Amygdala (tissue), 56 donors: ENCODE measurements at regions not wholly inside any gene's neighbourhood (a gene's known extent, or its start where the extent isn't known, plus 50 kb on each side); places are given as distances from the start of the nearest gene placed in this dataset.
"Not testable (repeated sequence)": the region's sequence is repeated elsewhere in the genome, so short reads cannot be mapped to it uniquely, and the experiment has no call there.

ENCODE experiments used
- DNase-seq, 56 donors: peaks; one replicate each; lab custom pipeline; 2025; lab: John Stamatoyannopoulos, UW

DNA sequence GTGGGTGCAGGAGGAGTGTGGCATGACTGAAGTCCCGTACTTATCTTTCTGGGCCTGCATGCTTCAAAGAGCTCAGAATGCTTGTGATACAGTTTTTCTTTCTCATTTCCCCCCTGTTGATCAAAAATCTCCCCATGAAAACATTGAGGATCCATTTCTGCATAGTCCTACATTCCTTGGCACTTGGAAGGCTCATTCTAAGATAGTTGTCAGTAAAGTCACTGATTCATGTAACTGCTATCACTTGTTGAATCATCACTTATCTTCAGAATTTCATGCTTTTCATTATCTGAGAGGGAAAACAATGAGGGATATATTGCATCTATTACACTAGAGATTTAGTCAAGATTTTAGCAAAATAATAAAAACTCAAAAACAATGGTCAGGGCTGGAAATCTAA, 1953.1 kb upstream of the CDH6 start:
- no peak for DNase-seq

DNA sequence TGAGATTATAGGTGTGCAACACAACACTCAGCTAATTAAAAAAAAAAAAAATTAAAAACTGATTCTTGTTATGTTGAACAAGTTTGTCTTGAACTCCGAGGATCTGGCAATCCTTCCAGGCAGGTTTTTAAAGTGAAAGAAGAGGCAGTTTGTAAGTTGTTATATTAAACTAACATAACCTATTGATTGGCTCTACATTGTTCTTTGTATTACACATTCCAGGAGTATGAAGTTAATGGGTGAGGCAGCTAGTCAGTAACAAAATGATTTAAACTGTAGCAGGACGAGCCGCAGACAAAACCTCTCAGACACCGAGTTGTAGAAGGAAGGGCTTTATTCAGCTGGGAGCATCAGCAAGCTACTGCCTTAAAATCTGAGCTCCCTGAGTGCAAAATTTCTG, 1953.9 kb upstream of the CDH6 start:
- no peak for DNase-seq

DNA sequence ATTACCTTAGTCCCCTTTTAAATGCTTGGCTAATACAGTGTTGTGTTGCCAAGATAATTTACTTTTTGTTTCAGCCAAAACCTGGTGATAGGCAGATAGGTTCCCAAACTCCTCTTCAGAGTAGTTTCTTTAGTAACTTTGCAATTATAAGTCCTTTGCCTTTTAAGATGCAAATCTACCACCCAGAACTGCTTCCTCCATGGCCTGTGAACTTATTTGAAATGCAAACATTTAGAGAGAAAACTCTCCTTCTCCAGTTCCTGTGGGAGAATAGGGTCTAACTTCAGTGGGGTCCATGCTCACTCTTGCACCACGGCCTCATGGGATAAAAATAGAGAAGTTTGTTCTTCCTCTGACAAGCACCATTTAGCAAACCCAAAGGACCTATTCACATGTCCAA, 1955.4 kb upstream of the CDH6 start:
- no peak for DNase-seq

DNA sequence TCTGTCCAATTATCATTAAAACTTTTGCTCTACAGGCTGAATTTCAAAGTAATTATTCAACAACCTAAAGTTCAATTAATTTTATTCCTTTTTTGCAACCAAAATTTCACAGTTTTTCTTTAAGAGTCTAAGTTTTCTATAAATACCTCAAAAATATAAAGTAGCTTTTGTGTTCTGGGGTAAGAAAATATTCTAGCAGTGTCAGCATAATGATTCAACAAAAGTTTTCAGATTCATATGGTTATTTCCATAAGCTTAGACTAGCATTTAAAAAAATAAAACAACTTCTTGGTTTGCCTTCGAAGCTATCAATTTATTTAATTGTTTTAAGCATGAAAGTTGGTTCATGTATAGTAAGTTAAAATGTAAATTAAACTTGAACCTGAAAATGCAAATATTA, 1962.3 kb upstream of the CDH6 start:
- DNase-seq = no peak

DNA sequence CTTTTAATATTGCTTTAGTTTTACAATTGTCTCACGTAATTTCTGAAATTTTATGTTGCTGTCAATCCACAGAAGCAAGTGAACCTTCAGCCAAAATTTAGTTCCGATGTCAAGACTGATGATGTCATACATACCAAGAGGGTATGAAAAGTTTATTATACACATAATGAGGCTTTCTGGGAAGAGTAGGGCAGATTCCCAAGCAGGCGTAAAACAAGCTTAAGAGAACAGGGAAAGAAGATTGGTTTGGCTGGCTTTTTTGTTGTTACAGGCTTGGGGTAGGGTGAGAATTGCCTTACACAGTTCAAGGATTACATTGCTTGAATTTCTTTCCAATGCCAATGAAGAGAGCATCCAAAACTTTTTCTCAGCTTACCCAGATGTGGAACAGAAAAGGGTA, 1962.9 kb upstream of the CDH6 start:
- no peak for DNase-seq

DNA sequence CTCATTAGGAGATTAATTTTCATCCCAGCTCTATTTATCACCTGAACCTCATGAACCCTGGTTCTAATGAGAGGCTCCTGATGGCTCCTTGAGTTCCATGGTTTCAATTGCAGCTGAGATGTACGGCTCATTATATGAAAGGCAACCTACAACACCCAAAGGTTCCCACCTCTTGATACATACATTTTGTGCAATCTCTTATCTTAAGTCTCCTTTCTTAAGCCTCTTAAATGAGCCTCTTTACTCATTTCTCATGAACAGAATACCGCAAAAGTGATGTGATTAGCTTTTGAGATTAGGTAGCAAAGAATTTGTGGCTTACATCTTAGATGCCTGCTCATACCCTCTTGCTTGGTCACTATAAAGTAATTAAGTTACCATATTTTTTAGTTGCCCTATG, 1964.0 kb upstream of the CDH6 start:
- no peak for DNase-seq

DNA sequence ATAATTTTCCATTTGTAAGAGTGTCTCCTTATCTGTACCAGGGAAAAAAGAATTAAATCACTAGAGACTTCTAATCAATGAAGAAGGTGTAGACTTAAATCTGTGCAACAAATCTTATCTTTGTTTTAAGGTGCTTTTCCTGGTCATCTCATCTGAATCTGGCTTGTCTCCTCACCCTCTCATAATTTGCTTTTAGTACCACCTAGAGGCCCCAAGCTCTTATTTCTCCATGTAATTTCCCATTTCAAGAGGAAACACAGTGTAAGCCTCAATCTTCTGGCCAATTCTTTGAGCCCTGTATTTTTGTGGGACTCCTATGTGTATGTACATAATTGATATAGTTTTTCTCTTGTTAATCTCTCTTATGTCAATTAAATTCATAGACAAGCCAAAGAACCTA, 1975.3 kb upstream of the CDH6 start:
- DNase-seq = no peak

DNA sequence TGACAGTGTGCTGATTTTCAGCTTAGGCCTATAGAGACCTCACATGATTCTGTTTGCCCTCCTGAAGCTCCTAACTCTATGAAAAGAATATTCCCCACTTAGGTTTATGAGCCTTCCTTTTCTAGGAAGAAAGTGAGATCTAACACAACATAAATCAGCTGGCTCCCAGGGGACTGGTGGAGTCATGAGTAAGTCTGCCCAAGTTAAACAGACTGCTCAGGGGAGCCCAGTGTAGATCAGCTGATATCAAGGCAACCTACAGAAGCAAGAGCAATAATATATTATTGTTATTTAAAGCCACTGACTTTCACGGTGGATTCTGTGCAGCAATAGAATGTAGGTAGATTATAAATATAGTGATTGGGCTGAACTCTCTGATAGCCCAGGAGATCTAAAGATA, 1978.6 kb upstream of the CDH6 start:
- no peak for DNase-seq

DNA sequence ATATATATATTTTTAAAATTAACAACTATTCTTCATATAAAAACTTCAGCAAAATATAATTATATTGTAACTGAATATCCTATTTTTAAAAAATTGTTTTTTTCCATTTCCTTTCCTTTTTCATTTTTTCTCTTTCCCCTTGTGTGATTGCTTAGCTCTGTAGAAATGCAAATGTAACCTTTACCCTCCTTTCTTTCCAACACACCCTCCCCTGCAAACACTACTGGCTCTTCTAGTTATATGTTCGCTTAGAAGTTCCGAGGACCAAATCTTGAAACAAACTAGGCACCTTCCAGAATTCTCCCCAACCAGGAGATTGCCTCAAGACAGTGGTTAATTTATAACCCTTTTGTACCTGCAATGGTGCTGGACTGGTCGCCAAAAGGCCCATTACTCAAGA, 1980.0 kb upstream of the CDH6 start:
- no peak for DNase-seq

DNA sequence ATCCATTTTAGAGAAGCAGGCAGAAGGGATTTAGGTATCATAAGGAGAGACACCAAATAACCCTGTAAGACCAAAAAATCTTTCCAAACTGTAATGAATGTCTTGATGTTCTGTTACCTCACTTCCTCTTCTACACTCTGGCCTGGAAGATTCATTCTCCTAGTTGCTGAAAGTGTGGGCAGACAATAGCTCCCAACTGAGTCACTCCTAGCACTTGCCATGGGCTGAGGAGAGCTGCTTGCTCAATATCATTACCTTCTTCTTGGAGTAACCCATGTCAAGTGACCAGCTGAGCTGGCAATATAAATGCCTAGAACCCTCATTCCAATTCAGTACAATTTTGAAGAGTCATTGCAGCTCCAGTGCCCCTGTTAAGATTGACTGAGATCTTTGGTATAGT, 1985.5 kb upstream of the CDH6 start:
- no peak for DNase-seq

DNA sequence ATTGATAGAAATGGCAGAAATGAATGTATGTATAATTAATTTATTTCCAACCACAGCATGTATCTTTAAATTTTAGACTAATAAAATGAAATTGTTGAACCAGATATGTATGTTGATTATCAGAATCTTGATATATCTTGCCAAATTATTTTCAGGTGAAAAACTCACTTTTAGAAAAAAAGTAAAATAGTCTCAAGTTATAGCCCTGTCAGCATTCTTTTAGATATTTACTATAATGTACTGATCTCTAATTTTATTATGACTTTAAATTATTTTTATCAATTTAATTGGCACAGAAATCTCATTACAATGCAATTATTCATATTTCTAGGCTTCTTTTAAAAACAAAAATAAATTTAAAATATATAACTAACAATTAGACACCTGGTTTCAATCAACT, 1990.4 kb upstream of the CDH6 start:
- DNase-seq = no peak

DNA sequence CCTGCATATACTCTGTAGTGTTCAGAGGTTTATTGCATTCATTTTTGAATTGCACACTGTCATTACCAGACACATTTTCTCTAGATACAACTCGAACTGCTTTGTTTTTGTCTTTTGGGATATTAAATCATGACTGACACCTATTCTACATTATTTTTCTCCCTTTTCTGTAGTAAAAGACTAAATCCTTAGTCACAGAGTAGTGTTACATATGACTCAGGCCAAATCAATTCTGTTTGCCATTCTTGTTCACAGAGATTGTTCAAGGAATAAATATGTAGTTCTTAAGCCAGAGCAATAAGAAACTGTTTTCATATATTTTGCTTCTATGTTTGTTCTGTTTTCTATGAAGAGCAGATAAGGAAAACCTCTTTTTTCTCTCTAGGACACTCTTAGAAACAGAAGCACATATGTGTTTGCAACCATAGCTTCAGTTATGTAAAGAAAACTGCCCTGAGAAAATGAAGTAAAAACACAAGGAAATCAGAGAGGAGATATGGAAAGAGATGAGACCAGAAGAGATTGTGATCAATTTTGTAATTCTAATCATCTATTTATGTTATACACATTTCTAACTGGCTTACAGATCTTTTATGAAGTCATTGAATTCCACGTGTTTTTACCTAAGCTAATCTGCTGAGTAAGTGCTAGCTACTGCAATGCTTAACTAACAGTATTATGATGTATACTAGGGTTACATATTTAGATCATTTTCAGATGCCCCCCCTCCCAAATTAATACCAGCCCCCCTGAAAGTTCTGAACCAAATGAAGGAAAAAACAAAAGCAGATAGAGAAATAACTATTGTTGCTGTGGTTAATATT, 1995.6 kb upstream of the CDH6 start:
- DNase-seq = no peak

DNA sequence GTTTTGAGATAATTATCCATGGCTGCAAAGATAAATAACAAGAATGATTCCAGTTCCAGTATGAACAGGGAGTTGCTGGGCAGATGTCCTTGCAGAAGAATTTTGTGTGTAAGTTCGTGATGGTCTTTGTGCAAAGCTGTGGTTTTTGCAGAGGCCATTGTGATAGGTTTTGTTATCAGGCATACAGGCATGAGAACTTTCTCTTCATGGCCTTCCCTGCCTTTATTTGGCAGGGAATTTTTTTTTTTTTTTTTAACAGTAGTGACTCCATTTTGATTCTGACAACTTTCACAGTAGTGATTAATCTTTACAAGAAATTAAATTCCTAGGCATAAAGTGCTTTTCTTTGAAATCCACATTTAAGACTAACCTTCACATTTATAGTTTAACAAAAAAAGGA, 1999.5 kb upstream of the CDH6 start:
- DNase-seq = no peak

DNA sequence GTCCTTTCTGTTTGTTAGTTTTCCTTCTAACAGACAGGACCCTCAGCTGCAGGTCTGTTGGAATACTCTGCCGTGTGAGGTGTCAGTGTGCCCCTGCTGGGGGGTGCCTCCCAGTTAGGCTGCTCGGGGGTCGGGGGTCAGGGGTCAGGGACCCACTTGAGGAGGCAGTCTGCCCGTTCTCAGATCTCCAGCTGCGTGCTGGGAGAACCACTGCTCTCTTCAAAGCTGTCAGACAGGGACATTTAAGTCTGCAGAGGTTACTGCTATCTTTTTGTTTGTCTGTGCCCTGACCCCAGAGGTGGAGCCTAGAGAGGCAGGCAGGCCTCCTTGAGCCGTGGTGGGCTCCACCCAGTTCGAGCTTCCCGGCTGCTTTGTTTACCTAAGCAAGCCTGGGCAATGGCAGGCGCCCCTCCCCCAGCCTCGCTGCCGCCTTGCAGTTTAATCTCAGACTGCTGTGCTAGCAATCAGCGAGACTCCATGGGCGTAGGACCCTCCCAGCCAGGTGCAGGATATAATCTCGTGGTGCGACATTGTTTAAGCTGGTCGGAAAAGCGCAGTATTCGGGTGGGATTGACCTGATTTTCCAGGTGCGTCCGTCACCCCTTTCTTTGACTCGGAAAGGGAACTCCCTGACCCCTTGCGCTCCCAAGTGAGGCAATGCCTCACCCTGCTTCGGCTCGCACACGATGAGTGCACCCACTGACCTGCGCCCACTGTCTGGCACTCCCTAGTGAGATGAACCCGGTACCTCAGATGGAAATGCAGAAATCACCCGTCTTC, 2002.0 kb upstream of the CDH6 start:
- not testable (repeated sequence) for DNase-seq

DNA sequence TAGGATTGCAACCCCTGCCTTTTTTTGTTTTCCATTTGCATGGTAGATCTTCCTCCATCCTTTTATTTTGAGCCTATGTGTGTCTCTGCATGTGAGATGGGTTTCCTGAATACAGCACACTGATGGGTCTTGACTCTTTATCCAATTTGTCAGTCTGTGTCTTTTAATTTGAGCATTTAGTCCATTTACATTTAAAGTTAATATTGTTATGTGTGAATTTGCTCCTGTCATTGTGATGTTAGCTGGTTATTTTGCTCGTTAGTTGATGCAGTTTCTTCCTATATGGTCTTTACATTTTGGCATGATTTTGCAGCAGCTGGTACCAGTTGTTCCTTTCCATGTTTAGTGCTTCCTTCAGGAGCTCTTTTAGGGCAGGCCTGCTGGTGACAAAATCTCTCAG, 2003.1 kb upstream of the CDH6 start:
- not testable (repeated sequence) for DNase-seq

DNA sequence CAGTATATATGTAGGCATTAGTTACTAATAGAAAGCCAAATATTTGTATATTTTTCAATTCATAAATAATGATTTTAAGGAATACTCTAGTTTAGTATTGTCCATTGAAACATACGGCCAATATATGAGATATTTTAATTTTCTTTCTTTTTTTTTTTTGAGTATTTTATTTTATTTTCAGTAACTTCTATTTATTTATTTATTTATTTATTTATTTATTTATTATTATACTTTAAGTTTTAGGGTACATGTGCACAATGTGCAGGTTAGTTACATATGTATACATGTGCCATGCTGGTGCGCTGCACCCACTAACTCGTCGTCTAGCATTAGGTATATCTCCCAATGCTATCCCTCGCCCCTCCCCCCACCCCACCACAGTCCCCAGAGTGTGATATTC, 2007.1 kb upstream of the CDH6 start:
- not testable (repeated sequence) for DNase-seq

DNA sequence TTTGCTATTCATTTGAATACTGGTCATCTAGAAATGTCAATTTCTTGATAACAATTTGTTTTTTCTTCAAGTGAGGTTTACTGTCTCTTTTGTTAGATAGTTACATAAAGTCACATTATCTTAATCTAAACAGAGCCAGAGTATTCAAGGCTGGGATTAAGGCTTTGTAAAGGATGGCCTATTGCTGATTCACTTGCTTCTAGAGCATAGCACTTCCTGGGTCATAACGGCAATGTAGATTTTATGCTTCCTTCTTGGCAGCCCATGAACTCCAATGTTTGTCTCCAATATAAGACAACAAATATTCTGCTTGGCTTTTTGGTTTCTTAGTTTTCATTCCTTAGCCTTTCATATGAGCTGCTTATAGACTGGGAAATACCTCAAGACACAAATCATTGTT, 2007.9 kb upstream of the CDH6 start:
- DNase-seq = no peak

DNA sequence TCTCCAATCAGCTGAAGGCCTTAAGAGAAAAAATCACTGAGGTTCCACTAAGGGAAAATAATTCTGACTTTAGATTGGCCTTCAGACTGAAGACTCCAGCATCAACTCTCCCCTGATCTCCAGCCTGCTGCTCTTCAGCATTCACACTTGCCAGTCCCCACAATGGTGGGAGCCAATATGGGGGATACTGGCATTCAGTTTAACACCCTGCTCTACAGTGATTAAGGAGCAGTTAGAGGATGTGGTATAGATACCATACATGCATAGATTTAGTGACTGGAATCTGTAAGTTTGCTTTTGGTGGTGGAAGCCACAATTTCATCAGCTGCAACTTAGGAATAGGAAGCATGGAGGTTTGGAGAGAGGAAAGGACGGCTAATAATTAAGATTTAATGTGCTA, 2017.7 kb upstream of the CDH6 start:
- DNase-seq = no peak

DNA sequence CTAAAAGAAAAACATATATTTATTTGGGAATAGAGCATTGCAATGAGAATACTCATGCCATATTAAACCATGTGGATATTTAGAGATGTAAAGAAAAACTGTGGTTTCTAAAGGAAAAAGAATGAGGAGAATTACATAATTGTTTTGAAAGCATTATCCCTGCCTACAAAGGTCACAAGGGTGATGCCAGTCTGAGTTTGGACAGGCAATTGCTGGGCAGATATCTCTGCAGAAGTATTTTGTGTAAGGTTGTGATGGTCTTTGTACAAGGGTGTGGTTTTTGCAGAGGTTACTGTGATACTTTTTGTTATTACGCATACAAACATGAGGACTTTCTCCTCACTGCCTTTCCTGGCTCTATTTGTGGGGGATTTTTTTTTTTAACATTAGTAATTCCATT, 2022.9 kb upstream of the CDH6 start:
- DNase-seq = no peak

DNA sequence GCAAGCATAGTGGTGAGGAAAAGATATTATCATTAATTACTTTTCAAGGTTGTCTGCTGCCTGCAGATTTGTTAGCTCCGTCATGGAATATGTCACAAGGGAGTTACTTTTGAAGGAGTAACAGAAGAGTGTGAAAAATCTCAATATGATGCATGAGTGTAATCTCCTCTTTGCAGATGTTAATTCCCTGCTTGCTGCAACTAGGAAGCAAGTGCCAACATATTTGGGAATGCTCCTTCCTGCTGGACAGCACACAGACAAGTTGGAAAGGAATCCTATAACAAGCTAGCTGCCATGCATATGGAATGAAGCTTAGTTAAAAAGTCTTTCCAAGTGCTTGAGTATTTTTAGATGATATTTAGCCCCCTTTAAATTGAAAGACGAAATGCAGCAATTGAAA, 2023.6 kb upstream of the CDH6 start:
- no peak for DNase-seq

DNA sequence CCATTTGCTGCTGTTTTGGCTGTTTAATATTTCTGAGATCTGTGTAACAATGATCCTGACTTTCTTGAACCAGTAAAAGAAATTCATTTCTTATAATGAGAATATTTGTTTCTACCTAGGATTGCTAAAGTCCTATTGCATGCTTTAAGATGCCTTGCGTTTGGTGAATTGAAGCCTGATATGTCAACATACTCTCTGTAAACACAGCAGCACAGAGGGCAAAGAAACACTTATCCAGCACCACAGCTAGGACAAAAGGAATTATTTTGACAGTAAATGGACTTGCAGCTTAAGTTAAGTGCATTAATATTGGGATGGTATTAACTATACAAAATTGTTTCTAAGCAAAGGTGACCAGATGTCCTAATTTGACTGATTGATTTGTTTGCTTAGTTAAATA, 2031.2 kb upstream of the CDH6 start:
- no peak for DNase-seq
